ENCODE measurements at regions not wholly inside any gene's neighbourhood (a gene's known extent, or its start where the extent isn't known, plus 50 kb on each side); places are given as distances from the start of the nearest gene placed in this dataset.

DNA sequence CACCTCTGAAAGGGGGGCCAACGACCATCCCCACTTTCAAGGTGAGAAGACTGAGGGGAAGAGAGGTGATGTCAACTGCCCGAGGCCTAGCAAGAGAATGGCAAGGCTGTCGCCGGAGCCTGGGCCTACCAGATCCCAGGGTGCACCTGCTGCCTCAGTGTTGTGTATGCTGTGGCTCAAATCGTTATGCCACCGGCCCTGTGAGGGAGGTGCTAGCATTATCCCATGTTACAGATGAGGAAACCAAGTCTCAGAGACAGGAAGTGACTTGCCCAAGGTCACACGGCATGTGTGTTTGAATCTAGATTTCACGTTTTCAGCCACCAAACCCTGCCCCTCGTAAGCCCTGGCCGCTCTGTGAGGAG, 152.5 kb downstream of the CEBPB start:
- ATAC-seq (ENCODE audit: insufficient read depth, low read depth): no peak
- no peak overlapping the region for H3K9ac ChIP-seq (ENCODE audit: low read depth, low read length)
- peaks cover 25% of the 10 kb centered on the region for H4K20me1 ChIP-seq (ENCODE audit: insufficient read depth, low read length)
- TF ChIP-seq CTCF (IDR thresholded peaks at IDR 0.05; ENCODE audit: borderline replicate concordance, extremely low read depth, low read length, poor library complexity, severe bottlenecking) (no peak), EZH2 (IDR thresholded peaks at IDR 0.05; ENCODE audit: borderline replicate concordance, low read depth, low read length, severe bottlenecking) (no peak)
- no peak overlapping the region for H3K4me3 ChIP-seq (ENCODE audit: low read depth in 1 of 2, low read length in 2 of 2)
- no peaks in the 10 kb centered on the region for H3K36me3 ChIP-seq (ENCODE audit: insufficient read depth, low read length)
- H3K27ac ChIP-seq (ENCODE audit: low read length): no peak overlapping the region
- H3K27me3 ChIP-seq (ENCODE audit: insufficient read depth, low read length, poor library complexity): no peaks in the 10 kb centered on the region
- H3K4me2 ChIP-seq (ENCODE audit: insufficient read depth, low read length): no peak overlapping the region
- H2AFZ ChIP-seq (ENCODE audit: low read depth, low read length): no peak overlapping the region
- peaks cover 36% of the 10 kb centered on the region for H3K4me1 ChIP-seq (ENCODE audit: insufficient read depth, low read length)
- H3K79me2 ChIP-seq (ENCODE audit: insufficient read depth, low read length): no peaks in the 10 kb centered on the region
- DNase-seq: no peak
- H3K9me3 ChIP-seq (ENCODE audit: insufficient read depth, low read length, severe bottlenecking): no peaks in the 10 kb centered on the region

GRCh38 chr20:50343490-50344179, 153.0 kb downstream of the CEBPB start:
- Histone ChIP-seq H3K4me1 (ENCODE audit: insufficient read depth, low read length) (peaks cover 31% of the 10 kb centered on the region), H3K27ac (ENCODE audit: low read length) (no peak overlapping the region), H4K20me1 (ENCODE audit: insufficient read depth, low read length) (peaks cover 22% of the 10 kb centered on the region), H3K36me3 (ENCODE audit: insufficient read depth, low read length) (no peaks in the 10 kb centered on the region), H3K9ac (ENCODE audit: low read depth, low read length) (no peak overlapping the region), H3K4me2 (ENCODE audit: insufficient read depth, low read length) (no peak overlapping the region), H2AFZ (ENCODE audit: low read depth, low read length) (no peak overlapping the region), H3K79me2 (ENCODE audit: insufficient read depth, low read length) (no peaks in the 10 kb centered on the region), H3K9me3 (ENCODE audit: insufficient read depth, low read length, severe bottlenecking) (no peaks in the 10 kb centered on the region), H3K27me3 (ENCODE audit: insufficient read depth, low read length, poor library complexity) (no peaks in the 10 kb centered on the region), H3K4me3 (ENCODE audit: low read depth in 1 of 2, low read length in 2 of 2) (no peak overlapping the region)
- TF ChIP-seq CTCF (IDR thresholded peaks at IDR 0.05; ENCODE audit: borderline replicate concordance, extremely low read depth, low read length, poor library complexity, severe bottlenecking) (no peak), EZH2 (IDR thresholded peaks at IDR 0.05; ENCODE audit: borderline replicate concordance, low read depth, low read length, severe bottlenecking) (no peak)
- ATAC-seq (ENCODE audit: insufficient read depth, low read depth) (no peak), DNase-seq (no peak)

DNA sequence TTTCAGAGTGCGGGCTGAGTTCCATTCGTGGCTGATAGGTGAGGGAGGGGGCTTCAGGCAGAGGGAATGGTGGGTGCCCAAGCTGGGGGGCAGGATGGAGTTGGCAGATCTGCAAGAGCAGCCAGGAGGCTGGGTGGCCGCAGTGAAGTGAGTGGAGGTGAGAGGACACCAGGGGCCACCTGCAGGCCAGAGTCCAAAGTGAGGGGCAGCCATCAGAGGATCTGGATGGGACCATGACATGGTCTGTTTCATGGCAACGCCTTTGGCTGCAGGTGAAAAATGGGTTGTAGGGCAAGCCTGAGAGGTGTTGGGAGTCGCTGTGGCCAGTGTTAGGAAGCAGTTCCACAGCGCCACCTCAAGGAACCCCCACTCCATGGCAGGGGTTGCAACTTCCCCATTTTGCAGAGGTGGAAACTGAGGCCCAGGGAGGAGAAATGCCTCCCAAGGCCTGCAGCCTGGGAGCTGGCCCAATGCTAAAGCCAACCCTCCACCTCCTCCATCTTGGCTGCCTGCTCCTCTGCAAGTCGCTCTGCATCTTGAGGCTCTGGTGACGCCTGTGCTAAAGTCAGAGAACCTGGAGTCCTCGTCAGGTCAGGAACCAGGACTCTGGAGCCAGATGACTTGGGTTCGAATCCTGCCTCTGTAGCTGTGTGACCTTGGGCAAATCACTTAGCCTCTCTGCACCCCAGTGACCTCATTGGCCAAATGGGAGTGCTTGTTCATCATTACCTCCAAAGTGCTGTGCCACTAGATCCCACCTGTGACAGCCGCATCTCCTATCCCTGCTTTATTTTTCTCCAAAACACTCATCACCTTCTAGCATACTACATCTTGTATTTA, 153.8 kb downstream of the CEBPB start:
- ATAC-seq (ENCODE audit: insufficient read depth, low read depth) (no peak), DNase-seq (no peak)
- Histone ChIP-seq H3K9me3 (ENCODE audit: insufficient read depth, low read length, severe bottlenecking) (no peaks in the 10 kb centered on the region), H3K4me3 (ENCODE audit: low read depth in 1 of 2, low read length in 2 of 2) (no peak overlapping the region), H3K36me3 (ENCODE audit: insufficient read depth, low read length) (no peaks in the 10 kb centered on the region), H4K20me1 (ENCODE audit: insufficient read depth, low read length) (peaks cover 18% of the 10 kb centered on the region), H3K27ac (ENCODE audit: low read length) (no peak overlapping the region), H3K27me3 (ENCODE audit: insufficient read depth, low read length, poor library complexity) (no peaks in the 10 kb centered on the region), H2AFZ (ENCODE audit: low read depth, low read length) (no peak overlapping the region), H3K9ac (ENCODE audit: low read depth, low read length) (no peak overlapping the region), H3K4me1 (ENCODE audit: insufficient read depth, low read length) (peaks cover 22% of the 10 kb centered on the region), H3K4me2 (ENCODE audit: insufficient read depth, low read length) (no peak overlapping the region), H3K79me2 (ENCODE audit: insufficient read depth, low read length) (no peaks in the 10 kb centered on the region)
- TF ChIP-seq EZH2 (IDR thresholded peaks at IDR 0.05; ENCODE audit: borderline replicate concordance, low read depth, low read length, severe bottlenecking): no peak
- TF ChIP-seq CTCF (IDR thresholded peaks at IDR 0.05; ENCODE audit: borderline replicate concordance, extremely low read depth, low read length, poor library complexity, severe bottlenecking): peak; percentile 50

Measured in DND-41 (cell line).